Endodermal cell (in vitro differentiated cells): ENCODE measurements at regions not wholly inside any gene's neighbourhood (a gene's known extent, or its start where the extent isn't known, plus 50 kb on each side); places are given as distances from the start of the nearest gene placed in this dataset.

Source experiments
- DNase-seq: peaks from one replicate; pipeline ENCODE4 v3.0.0-alpha.2; 2017
- H3K27ac ChIP-seq: 2 replicates; pipeline ENCODE4 v1.5.1; 2013; ENCODE audit warnings: mild to moderate bottlenecking, low read depth, low read length, moderate library complexity
- H3K27me3 ChIP-seq: 2 replicates; pipeline ENCODE4 v1.6.1; 2013; ENCODE audit warnings: mild to moderate bottlenecking, low read length, moderate library complexity; ENCODE audit not compliant: insufficient read depth, control insufficient read depth, poor library complexity, severe bottlenecking
- H3K36me3 ChIP-seq: 2 replicates; pipeline ENCODE4 v1.7.0; 2013; ENCODE audit warnings: mild to moderate bottlenecking, low read length, moderate library complexity; ENCODE audit not compliant: control insufficient read depth, insufficient read depth
- H3K4me1 ChIP-seq: one replicate; pipeline ENCODE4 v1.7.0; 2013; ENCODE audit warnings: low read length; ENCODE audit not compliant: control insufficient read depth, insufficient read depth
- H3K4me3 ChIP-seq: 2 replicates; pipeline ENCODE4 v1.5.1; 2013; ENCODE audit warnings: mild to moderate bottlenecking, low read length, moderate library complexity
- H3K9ac ChIP-seq: 2 replicates; pipeline ENCODE4 v1.6.1; 2013; ENCODE audit warnings: mild to moderate bottlenecking, low read length, moderate library complexity; ENCODE audit not compliant: poor library complexity, severe bottlenecking; ENCODE audit errors: extremely low read depth
- H3K9me3 ChIP-seq: 2 replicates; pipeline ENCODE4 v1.6.1; 2013; ENCODE audit warnings: mild to moderate bottlenecking, low read length, moderate library complexity; ENCODE audit not compliant: control insufficient read depth
- H3K27ac Mint-ChIP-seq: 2 replicates; pipeline ENCODE4 v1.8.0; 2020; ENCODE audit warnings: mixed read lengths
- H3K27me3 Mint-ChIP-seq: 2 replicates; pipeline ENCODE4 v1.8.0; 2021; ENCODE audit warnings: mild to moderate bottlenecking, mixed read lengths; ENCODE audit not compliant: insufficient read depth
- H3K36me3 Mint-ChIP-seq: 2 replicates; pipeline ENCODE4 v1.8.0; 2020; ENCODE audit warnings: low read depth, mixed read lengths
- H3K4me1 Mint-ChIP-seq: 2 replicates; pipeline ENCODE4 v1.8.0; 2020; ENCODE audit warnings: mixed read lengths
- H3K4me3 Mint-ChIP-seq: 2 replicates; pipeline ENCODE4 v1.8.0; 2020; ENCODE audit warnings: mild to moderate bottlenecking, moderate library complexity, mixed read lengths
- H3K9me3 Mint-ChIP-seq: 2 replicates; pipeline ENCODE4 v1.8.0; 2020; ENCODE audit warnings: mild to moderate bottlenecking, mixed read lengths
- WGBS, 2 experiments: methylation state at CpG; one replicate each; pipeline versions ENCODE4 v1.1.5 to v1.1.7; 2013; ENCODE audit warnings: missing lambda C conversion rate in 2 of 2, mixed read lengths in 1 of 2; ENCODE audit not compliant: insufficient coverage in 1 of 2, insufficient read length in 1 of 2; 5-methylcytosine and 5-hydroxymethylcytosine counted together
- TF ChIP-seq, protein P1 (sequence below): fragments of 200-600 bp; sonication (generic); conservative IDR thresholded peaks from 2 replicates; pipeline ENCODE4 v1.5.0; 2021; ENCODE audit warnings: antibody characterized with exemption, mild to moderate bottlenecking

GRCh38 chr6:167226791-167227190, 64.3 kb upstream of the UNC93A start:
- no peaks in the 10 kb centered on the region for H3K36me3 Mint-ChIP-seq
- DNase-seq: peak; percentile 68
- H3K4me3 ChIP-seq: no peak overlapping the region
- no peaks in the 10 kb centered on the region for H3K9me3 ChIP-seq
- no peak overlapping the region for H3K9ac ChIP-seq
- TF ChIP-seq, protein P1, sequence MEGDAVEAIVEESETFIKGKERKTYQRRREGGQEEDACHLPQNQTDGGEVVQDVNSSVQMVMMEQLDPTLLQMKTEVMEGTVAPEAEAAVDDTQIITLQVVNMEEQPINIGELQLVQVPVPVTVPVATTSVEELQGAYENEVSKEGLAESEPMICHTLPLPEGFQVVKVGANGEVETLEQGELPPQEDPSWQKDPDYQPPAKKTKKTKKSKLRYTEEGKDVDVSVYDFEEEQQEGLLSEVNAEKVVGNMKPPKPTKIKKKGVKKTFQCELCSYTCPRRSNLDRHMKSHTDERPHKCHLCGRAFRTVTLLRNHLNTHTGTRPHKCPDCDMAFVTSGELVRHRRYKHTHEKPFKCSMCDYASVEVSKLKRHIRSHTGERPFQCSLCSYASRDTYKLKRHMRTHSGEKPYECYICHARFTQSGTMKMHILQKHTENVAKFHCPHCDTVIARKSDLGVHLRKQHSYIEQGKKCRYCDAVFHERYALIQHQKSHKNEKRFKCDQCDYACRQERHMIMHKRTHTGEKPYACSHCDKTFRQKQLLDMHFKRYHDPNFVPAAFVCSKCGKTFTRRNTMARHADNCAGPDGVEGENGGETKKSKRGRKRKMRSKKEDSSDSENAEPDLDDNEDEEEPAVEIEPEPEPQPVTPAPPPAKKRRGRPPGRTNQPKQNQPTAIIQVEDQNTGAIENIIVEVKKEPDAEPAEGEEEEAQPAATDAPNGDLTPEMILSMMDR: no peak
- H3K27ac Mint-ChIP-seq: no peak overlapping the region
- WGBS, 2 experiments: 69 to 83% methylated on average over 8 to 9 of the region's 9 CpGs
- no peaks in the 10 kb centered on the region for H3K27me3 ChIP-seq
- H3K27ac ChIP-seq: no peak overlapping the region
- no peaks in the 10 kb centered on the region for H3K27me3 Mint-ChIP-seq
- H3K9me3 Mint-ChIP-seq: no peaks in the 10 kb centered on the region
- peaks cover 72% of the 10 kb centered on the region for H3K4me1 Mint-ChIP-seq
- peaks cover 23% of the 10 kb centered on the region for H3K4me1 ChIP-seq
- no peak overlapping the region for H3K4me3 Mint-ChIP-seq
- no peaks in the 10 kb centered on the region for H3K36me3 ChIP-seq

DNA sequence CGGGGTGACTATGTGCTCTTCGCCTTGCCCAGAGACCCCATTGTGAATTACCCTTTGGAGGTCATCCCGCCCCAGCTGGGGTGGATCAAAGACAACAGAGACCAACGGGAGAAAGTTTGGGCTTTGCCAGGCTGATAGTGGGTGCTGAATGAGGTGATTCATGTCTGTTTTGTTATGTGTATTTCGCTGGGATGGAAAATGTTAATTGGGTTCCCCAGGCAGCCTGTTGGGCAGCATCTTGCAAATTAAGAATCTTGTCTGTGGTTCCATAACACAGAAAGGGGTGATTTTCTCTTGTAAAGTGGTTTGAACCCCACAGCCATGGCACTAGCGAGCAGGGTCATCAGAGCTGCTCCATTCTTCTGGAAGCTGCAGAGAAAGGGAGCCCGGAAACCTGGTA, 63.1 kb upstream of the UNC93A start:
- no peak overlapping the region for H3K27ac ChIP-seq
- H3K27ac Mint-ChIP-seq: peak overlapping the region; percentile 86
- no peaks in the 10 kb centered on the region for H3K27me3 Mint-ChIP-seq
- DNase-seq: peak; percentile 82
- WGBS, 2 experiments: 33 to 36% methylated on average over 5 to 7 of the region's 7 CpGs
- peaks cover 77% of the 10 kb centered on the region for H3K4me1 Mint-ChIP-seq
- no peaks in the 10 kb centered on the region for H3K36me3 Mint-ChIP-seq
- H3K36me3 ChIP-seq: no peaks in the 10 kb centered on the region
- peaks cover 29% of the 10 kb centered on the region for H3K4me1 ChIP-seq
- H3K27me3 ChIP-seq: no peaks in the 10 kb centered on the region
- no peak overlapping the region for H3K9ac ChIP-seq
- no peaks in the 10 kb centered on the region for H3K9me3 Mint-ChIP-seq
- no peaks in the 10 kb centered on the region for H3K9me3 ChIP-seq
- TF ChIP-seq, protein P1: no peak
- no peak overlapping the region for H3K4me3 ChIP-seq
- peak overlapping the region; percentile 62 for H3K4me3 Mint-ChIP-seq

GRCh38 chr6:167229586-167229985, 61.5 kb upstream of the UNC93A start:
- WGBS, 2 experiments: 36 to 38% methylated on average over 4 of the region's 4 CpGs
- peak overlapping the region; percentile 77 for H3K27ac Mint-ChIP-seq
- no peaks in the 10 kb centered on the region for H3K9me3 Mint-ChIP-seq
- Histone ChIP-seq H3K27me3 (no peaks in the 10 kb centered on the region), H3K27ac (no peak overlapping the region), H3K36me3 (no peaks in the 10 kb centered on the region), H3K4me1 (peaks cover 28% of the 10 kb centered on the region), H3K4me3 (no peak overlapping the region), H3K9me3 (no peaks in the 10 kb centered on the region), H3K9ac (no peak overlapping the region)
- H3K4me1 Mint-ChIP-seq: peaks cover 75% of the 10 kb centered on the region
- DNase-seq: peak; percentile 63
- H3K36me3 Mint-ChIP-seq: no peaks in the 10 kb centered on the region
- TF ChIP-seq, protein P1: no peak
- H3K27me3 Mint-ChIP-seq: no peaks in the 10 kb centered on the region
- H3K4me3 Mint-ChIP-seq: peak overlapping the region; percentile 62
